GM12891 (cell line): ENCODE measurements at regions not wholly inside any gene's neighbourhood (a gene's known extent, or its start where the extent isn't known, plus 50 kb on each side); places are given as distances from the start of the nearest gene placed in this dataset.
"Not testable (repeated sequence)": the region's sequence is repeated elsewhere in the genome, so short reads cannot be mapped to it uniquely, and the experiment has no call there.

Source experiments
- DNase-seq: peaks from one replicate; pipeline ENCODE4 v3.0.0; 2011; ENCODE audit warnings: low spot score; ENCODE audit not compliant: insufficient read length
- FAIRE-seq: peaks from 2 replicates; lab custom pipeline; 2011; peaks lifted over from hg19 to GRCh38; lab: Jason Lieb, UNC
- PAX5 ChIP-seq: IDR thresholded peaks from 2 replicates; pipeline ENCODE4 v1.6.1; 2011; ENCODE audit warnings: low read length, moderate library complexity, mild to moderate bottlenecking; ENCODE audit not compliant: insufficient read depth, severe bottlenecking
- POLR2A ChIP-seq: IDR thresholded peaks from 2 replicates; pipeline ENCODE4 v1.6.1; 2011; ENCODE audit warnings: low read depth, low read length, control low read depth
- POLR2AphosphoS5 ChIP-seq: IDR thresholded peaks from 2 replicates; pipeline ENCODE4 v1.6.1; 2011; ENCODE audit warnings: low read depth, low read length, control low read depth
- POU2F2 ChIP-seq: IDR thresholded peaks from 2 replicates; pipeline ENCODE4 v1.6.1; 2011; ENCODE audit warnings: low read depth, mild to moderate bottlenecking, control low read depth, low read length, moderate library complexity
- SPI1 ChIP-seq: IDR thresholded peaks from 2 replicates; pipeline ENCODE4 v1.6.1; 2011; ENCODE audit warnings: low read depth, low read length, control low read depth
- TAF1 ChIP-seq: IDR thresholded peaks from 2 replicates; pipeline ENCODE4 v1.6.1; 2011; ENCODE audit warnings: low read depth, low read length, control low read depth

DNA sequence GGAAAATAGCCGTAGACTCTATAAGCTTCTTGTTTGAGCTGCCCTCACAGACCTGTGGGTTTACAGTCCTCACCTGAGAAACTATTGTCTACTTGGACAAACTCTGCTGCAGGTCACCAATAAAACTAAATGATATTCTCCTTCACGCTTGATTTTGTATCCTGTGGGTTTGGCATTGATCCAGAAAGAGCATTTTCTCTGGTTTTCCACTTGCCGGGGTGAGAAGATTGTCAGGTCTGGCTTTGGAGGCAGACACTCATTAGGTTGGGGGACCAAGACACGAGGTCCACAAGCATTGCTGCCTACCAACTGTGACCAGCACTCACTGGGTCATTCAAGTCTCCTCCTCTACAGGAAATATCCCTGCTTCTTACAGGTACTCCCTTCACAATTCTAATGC is 68.5 kb downstream of the CDC14C start:
- DNase-seq (no peak), FAIRE-seq (no peak)
- no peak for TF ChIP-seq POLR2AphosphoS5

DNA sequence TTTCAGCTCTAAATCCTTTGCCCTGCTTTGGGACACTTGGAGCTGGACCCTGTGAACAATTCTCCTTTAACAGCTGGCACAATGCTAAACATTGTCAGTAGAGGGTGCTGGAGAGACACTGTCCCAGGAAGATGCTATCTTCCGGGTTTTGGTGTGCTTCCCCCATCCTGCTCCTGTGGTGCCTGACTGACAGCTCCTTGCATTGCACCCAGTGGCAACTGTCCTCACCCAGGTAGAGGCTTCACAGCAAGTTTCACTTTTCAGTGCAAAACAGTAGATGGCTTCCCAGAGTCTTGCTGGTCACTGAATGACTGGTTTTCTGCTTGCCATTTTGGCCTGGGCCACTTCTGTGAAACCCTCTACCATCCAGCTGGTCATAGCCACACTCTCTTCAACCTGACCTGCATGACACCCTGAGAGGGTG is 77.3 kb downstream of the CDC14C start:
- TF ChIP-seq TAF1 (no peak), SPI1 (no peak), POLR2AphosphoS5 (no peak), PAX5 (no peak), POLR2A (no peak), POU2F2 (no peak)
- FAIRE-seq, result peak; percentile 86
- no peak for DNase-seq

DNA sequence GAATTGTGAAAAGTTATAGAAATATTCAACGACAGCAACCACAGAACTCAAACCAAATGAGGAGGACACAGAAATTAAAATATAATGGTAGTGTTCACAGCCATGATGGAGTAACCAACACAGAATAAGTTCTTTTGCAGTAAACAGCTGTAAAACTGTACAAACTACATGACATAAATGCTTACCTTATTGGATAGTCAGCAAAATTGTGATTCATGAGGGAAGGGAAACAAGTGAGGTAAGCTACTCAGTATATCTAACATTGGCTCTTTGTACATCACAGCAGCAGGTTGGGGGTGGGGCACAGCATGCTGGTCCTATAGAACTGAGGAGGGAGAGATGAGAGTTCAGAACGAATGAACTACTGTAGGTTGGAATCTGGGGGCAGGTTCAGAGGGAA is 86.4 kb downstream of the CDC14C start:
- DNase-seq (no peak), FAIRE-seq (no peak)
- TF ChIP-seq POLR2AphosphoS5 (no peak), PAX5 (no peak), SPI1 (no peak), POLR2A (no peak), POU2F2 (no peak), TAF1 (no peak)

DNA sequence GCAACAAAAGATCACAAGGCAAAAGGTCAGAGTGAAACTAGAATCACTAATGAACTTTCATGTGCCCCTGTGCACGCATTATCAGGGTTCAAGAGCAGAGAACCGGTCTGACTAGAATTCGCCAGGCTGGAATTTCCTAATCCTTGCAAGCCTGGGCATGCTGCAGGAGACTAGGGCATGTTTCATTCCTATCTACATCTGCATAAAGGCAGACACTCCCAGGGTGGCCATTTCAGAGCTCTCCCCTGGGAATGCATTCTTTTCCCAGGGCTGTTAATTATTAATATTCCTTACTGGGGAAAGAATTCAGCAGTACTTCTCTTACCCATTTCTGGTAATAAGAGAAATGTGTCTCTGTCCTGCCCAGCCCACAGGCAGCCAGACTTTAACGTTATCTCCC is 90.5 kb downstream of the CDC14C start:
- TF ChIP-seq POLR2AphosphoS5 (no peak), POLR2A (no peak), SPI1 (no peak)
- no peak for FAIRE-seq
- no peak for DNase-seq

DNA sequence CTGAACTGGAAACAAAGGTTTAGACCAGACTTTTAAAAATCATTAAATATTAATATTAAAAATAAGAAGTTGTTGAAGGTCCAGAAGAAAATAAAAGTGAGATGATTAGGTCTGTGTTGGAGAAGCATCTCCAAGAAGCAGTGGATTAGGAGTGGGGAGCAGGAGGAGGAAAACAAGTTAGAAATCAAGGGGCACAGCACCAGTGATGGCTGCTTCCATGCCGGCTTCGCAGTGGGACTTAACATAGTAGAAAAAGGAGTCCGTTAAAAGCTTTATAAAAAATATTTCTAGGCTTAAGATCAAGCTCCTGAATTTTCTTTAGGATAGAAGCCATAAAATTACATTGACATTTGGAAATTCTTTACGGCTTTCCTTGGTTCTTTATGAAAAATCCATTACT is 95.8 kb downstream of the CDC14C start:
- DNase-seq (no peak), FAIRE-seq (no peak)
- no peak for TF ChIP-seq POU2F2
- no peak for TF ChIP-seq PAX5
- no peak for TF ChIP-seq POLR2AphosphoS5
- TF ChIP-seq SPI1, result no peak
- TF ChIP-seq TAF1, result no peak

DNA sequence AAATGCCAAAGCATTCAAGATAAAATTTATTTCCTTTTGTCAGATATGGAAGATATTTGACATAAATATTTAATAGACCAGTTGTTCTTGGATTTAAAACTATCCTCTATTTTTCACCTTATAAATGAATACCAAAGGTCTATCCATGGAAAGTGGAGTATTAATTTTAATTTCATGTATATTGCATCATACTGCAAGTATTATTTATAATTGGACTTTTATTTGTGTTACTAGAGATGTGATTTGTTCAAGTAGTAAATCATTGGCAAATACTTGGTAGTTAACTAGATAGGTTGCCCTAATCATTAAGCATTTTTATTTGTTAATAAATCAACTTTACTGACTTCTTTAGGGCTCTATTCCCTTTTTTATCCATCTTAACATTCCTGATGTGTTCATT is 98.1 kb downstream of the CDC14C start:
- FAIRE-seq, result no peak
- no peak for DNase-seq
- TF ChIP-seq POLR2AphosphoS5, result no peak
- TF ChIP-seq TAF1, result no peak
- TF ChIP-seq POU2F2, result no peak
- no peak for TF ChIP-seq SPI1
- TF ChIP-seq POLR2A, result no peak
- no peak for TF ChIP-seq PAX5

DNA sequence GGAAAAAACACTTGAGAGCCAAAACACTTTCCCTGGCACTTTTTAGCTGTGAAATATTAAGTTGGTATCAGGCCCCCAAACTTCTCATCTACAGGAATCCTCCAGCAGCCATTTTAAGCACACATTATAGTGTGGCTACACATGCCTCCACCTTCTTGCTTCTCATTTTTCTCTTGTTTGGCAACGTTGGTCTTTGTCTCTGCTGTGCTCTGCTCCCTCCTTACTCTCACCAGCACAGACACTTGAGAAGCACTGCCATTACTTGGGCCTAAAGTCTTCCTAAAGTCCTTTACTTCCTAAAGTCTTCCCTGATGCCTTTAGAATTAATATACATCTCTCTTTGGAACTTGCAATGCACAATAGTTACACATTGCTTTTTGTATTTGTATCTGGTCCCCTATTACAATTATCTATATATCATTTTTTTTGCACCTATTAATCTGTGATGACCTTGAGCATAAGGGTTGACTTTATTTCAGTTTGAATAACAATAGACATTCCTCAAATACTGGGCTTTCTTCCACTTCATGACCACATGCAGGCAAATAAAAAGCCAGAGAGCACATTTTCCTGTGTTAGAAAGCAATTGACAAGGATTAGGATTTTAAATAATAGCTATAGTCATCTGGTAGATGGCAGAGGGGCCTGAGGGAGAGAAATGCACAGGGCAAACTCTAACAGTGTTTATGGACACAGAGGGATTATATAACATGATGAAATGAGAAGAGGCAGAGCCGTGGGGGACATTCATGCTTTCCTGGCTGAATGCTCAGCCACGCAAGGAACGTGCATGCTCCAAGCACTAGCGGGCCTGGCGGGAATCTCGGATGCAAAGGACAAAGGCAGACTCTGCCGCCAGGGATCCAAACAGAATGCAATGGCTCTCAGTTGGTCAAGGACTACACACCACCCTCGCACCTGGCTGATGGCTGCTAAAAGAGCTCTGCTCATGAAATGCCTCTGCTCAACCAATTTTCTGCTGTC is 99.3 kb downstream of the CDC14C start:
- FAIRE-seq, result no peak
- TF ChIP-seq PAX5 (no peak), POLR2A (no peak), TAF1 (no peak), SPI1 (no peak), POU2F2 (no peak), POLR2AphosphoS5 (no peak)

DNA sequence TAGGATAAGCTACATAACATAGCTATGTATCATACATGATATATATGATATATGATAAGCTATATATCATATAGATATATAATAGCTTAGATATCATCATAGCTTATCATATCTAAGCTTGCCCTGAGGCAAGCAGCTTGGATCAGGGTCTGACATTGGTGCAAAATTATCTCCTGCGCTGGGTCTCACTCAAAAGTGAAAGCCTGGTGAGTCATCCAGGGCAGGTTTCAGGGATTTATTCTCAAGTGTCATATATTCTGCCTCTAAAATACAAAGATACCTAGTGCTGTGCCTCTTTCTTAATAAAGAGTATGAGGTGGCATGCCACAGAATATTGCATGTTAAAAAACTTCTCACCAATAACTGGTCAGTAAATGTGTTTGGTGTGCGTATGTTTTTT is 105.9 kb downstream of the CDC14C start:
- TF ChIP-seq PAX5 (no peak), SPI1 (no peak), TAF1 (no peak), POU2F2 (no peak), POLR2A (no peak), POLR2AphosphoS5 (no peak)
- DNase-seq (no peak), FAIRE-seq (no peak)

More for the DNA sequence above, 99.3 kb downstream of the CDC14C start:
- no peak for DNase-seq

DNA sequence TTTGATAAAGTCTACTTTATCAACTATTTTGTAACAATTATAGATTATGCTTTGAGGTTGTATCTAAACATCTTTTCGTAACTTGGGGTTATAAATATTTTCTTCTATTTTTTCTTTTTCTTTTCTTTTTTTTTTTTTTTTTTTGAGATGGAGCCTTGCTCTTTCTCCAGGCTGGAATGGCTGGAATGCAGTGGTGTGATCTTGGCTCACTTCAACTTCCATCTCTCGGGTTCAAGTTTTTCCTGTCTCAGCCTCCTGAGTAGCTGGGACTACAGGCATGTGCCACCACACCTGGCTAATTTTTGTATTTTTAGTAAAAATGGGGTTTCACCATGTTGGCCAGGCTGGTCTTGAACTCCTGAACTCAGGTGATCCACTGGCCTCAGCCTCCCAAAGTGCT is 108.8 kb downstream of the CDC14C start:
- not testable (repeated sequence) for FAIRE-seq, DNase-seq

DNA sequence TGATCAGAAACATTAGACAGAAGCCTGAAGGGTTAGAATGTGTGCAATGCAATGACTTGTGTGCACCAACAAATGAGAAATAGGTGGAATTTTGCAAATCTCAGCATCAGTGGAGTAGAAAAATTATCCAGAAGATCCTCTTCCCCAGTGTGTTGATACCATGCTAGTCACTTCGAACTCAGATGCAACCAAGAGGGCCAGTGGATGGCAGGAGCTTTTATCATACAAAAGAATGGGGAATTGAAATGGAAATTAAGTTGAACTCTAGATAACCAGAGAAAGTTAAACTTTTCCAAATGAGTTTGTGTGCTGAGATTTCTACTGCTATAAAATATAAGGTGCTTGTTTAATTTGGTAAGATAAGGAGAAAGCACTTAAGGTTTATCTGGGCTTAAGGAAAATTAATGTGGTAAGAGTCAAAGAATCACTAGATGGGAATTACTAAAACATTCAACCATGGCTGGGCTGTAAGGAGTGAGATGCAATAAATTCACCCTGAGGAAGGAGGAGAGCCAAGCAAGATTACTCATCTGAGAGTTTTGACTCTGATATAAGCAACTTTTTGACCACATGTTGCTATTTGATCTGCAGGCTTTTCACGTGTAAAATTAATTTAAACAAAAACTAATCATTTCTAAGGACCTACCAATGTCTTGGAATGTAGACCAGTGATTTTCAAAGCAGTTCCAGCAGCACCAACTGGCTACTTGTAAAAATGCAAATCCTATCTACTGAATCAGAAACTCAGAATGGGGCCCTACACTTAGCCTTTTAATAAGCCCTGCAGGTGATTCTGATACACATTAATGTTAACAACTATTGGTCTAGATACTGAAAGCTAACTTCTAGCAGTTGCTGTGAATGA is 113.2 kb downstream of the CDC14C start:
- FAIRE-seq, result no peak
- DNase-seq, result no peak
- TF ChIP-seq SPI1 (no peak), POLR2A (no peak), POU2F2 (no peak), TAF1 (no peak), POLR2AphosphoS5 (no peak), PAX5 (no peak)
